ENCODE measurements at regions not wholly inside any gene's neighbourhood (a gene's known extent, or its start where the extent isn't known, plus 50 kb on each side); places are given as distances from the start of the nearest gene placed in this dataset.

GRCh38 chr2:216920143-216920876 is 60.4 kb upstream of the TNP1 start:
- TF ChIP-seq CTCF (conservative IDR thresholded peaks at IDR 0.05) (no peak), EZH2 (IDR thresholded peaks at IDR 0.05; ENCODE audit: low read depth) (no peak)

All from PC-9 (cell line).